ENCODE measurements at regions not wholly inside any gene's neighbourhood (a gene's known extent, or its start where the extent isn't known, plus 50 kb on each side); places are given as distances from the start of the nearest gene placed in this dataset.
A peak's percentile ranks its signal among the peaks of the same experiment; 100 is the strongest.

GRCh38 chr6:139776041-139776440, 401.6 kb upstream of the CITED2 start:
- H3K9me3 Mint-ChIP-seq: no peaks in the 10 kb centered on the region
- no peaks in the 10 kb centered on the region for H3K4me1 Mint-ChIP-seq
- no peak overlapping the region for H3K27ac Mint-ChIP-seq
- H3K36me3 Mint-ChIP-seq: no peaks in the 10 kb centered on the region
- H3K27me3 Mint-ChIP-seq: peaks cover 5% of the 10 kb centered on the region
- no peak for DNase-seq
- H3K4me3 Mint-ChIP-seq: no peak overlapping the region

DNA sequence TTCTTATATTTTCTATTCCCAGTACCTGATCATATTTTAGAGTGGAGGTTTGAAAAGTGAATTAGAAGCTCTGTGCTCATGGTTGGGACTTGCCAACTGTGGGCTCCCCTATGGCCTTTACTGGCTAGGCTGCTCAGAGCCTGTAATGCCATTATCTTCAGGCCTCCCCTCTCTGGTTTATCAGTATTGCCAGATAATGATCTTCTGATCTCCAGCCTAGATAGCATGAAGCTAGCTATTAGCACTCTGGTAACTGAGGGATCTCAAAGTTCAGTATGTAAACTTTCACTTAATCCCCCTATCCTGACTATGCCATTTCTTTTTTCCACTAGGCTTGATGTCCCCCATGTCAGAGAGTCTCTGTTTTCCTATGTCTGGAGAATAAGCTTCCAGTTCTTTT, 393.7 kb upstream of the CITED2 start:
- Mint-ChIP-seq H3K36me3 (peaks cover 2% of the 10 kb centered on the region), H3K27me3 (no peaks in the 10 kb centered on the region), H3K9me3 (peaks cover 1% of the 10 kb centered on the region), H3K4me3 (no peak overlapping the region), H3K27ac (no peak overlapping the region), H3K4me1 (peaks cover 21% of the 10 kb centered on the region)
- no peak for DNase-seq

DNA sequence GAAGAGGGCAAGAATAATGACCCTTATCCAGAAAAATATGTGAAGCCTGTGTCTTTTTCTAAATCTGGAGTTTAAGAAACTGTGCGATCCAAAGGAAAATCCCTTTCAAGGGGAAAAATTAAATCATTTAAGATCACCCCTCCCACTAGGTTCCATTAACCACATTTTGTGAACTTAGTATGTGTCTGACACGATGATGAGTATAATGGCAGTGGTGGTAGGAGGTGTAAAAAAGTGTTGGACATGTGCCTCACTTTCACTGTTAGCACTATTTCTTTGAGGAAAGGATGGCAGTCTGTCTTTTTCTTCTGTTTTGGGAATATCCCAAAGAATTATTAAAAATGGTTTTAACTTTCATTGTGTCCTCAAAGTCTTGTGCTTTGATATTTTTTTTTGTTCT, 392.3 kb upstream of the CITED2 start:
- DNase-seq: no peak
- no peak overlapping the region for H3K27ac Mint-ChIP-seq
- peaks cover 2% of the 10 kb centered on the region for H3K36me3 Mint-ChIP-seq
- peaks cover 1% of the 10 kb centered on the region for H3K9me3 Mint-ChIP-seq
- no peaks in the 10 kb centered on the region for H3K27me3 Mint-ChIP-seq
- no peak overlapping the region for H3K4me3 Mint-ChIP-seq
- peaks cover 21% of the 10 kb centered on the region for H3K4me1 Mint-ChIP-seq

GRCh38 chr6:139765825-139766285, 391.4 kb upstream of the CITED2 start:
- H3K27me3 Mint-ChIP-seq: no peaks in the 10 kb centered on the region
- no peak overlapping the region for H3K4me3 Mint-ChIP-seq
- no peak for DNase-seq
- peaks cover 21% of the 10 kb centered on the region for H3K4me1 Mint-ChIP-seq
- H3K9me3 Mint-ChIP-seq: peaks cover 1% of the 10 kb centered on the region
- peaks cover 2% of the 10 kb centered on the region for H3K36me3 Mint-ChIP-seq
- peak overlapping the region; percentile 46 for H3K27ac Mint-ChIP-seq

DNA sequence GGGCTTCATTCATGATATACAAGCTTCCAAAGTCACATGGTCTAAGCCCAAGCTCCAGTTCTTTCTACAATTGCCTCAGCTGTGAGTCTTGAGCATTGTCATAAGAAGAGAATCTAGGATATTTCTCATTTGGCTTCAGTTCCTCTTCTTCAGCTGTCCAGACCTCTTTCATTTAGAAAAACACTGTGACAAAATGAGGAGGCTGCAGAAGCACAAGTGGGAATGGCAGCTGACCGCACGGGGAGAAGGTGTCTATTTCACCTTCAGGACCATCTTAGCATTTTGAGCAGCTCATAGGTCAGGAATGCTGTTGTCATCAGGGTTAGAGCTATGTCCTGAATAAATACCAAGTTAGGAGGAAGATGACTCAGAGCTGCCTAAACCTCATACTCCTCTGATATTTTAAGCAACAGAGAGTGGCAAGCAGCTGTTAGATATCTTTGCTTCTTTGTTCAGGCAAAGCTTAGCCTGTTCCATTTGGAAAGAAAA, 390.1 kb upstream of the CITED2 start:
- Mint-ChIP-seq H3K4me1 (peaks cover 21% of the 10 kb centered on the region), H3K4me3 (no peak overlapping the region), H3K36me3 (peaks cover 2% of the 10 kb centered on the region), H3K27ac (peak overlapping the region; percentile 36), H3K27me3 (no peaks in the 10 kb centered on the region), H3K9me3 (peaks cover 1% of the 10 kb centered on the region)
- DNase-seq: no peak

GRCh38 chr6:139763468-139764210, 389.2 kb upstream of the CITED2 start:
- no peak overlapping the region for H3K4me3 Mint-ChIP-seq
- peaks cover 2% of the 10 kb centered on the region for H3K36me3 Mint-ChIP-seq
- H3K4me1 Mint-ChIP-seq: peaks cover 21% of the 10 kb centered on the region
- peak overlapping the region; percentile 36 for H3K27ac Mint-ChIP-seq
- H3K27me3 Mint-ChIP-seq: no peaks in the 10 kb centered on the region
- DNase-seq: no peak
- H3K9me3 Mint-ChIP-seq: peaks cover 1% of the 10 kb centered on the region

- H3K4me3 Mint-ChIP-seq: no peak overlapping the region
- no peaks in the 10 kb centered on the region for H3K27me3 Mint-ChIP-seq
- DNase-seq: no peak
- H3K9me3 Mint-ChIP-seq: peaks cover 1% of the 10 kb centered on the region
- H3K4me1 Mint-ChIP-seq: peaks cover 21% of the 10 kb centered on the region
- H3K36me3 Mint-ChIP-seq: peaks cover 2% of the 10 kb centered on the region
- H3K27ac Mint-ChIP-seq: no peak overlapping the region
Observed at GRCh38 chr6:139762587-139763031, 388.2 kb upstream of the CITED2 start.

GRCh38 chr6:139760128-139760527, 385.7 kb upstream of the CITED2 start:
- Mint-ChIP-seq H3K4me1 (peaks cover 12% of the 10 kb centered on the region), H3K9me3 (no peaks in the 10 kb centered on the region), H3K36me3 (no peaks in the 10 kb centered on the region), H3K4me3 (no peak overlapping the region), H3K27ac (no peak overlapping the region), H3K27me3 (no peaks in the 10 kb centered on the region)
- DNase-seq: no peak

DNA sequence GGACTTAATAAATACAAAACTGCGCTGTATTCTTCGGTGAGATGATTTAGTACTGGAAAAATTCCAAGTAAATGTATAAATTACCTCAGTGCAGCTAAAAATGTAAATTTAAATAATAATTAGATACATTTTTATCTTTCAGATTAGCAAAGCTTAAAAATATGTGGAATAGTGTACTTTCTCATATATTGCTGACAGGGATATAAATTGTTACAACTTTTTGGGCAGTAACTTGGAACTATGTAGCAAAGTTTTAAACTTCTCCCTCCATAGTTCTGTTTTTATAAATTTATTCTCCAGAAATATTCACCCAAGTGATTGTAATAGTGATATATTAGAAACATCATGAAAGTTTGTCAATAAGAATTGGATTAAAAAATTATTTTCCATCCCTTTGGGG, 384.6 kb upstream of the CITED2 start:
- H3K9me3 Mint-ChIP-seq: no peaks in the 10 kb centered on the region
- H3K4me1 Mint-ChIP-seq: peaks cover 4% of the 10 kb centered on the region
- H3K27ac Mint-ChIP-seq: no peak overlapping the region
- no peaks in the 10 kb centered on the region for H3K36me3 Mint-ChIP-seq
- no peak overlapping the region for H3K4me3 Mint-ChIP-seq
- DNase-seq: no peak
- H3K27me3 Mint-ChIP-seq: peaks cover 3% of the 10 kb centered on the region

GRCh38 chr6:139758209-139758611, 383.8 kb upstream of the CITED2 start:
- H3K27ac Mint-ChIP-seq: no peak overlapping the region
- no peaks in the 10 kb centered on the region for H3K36me3 Mint-ChIP-seq
- H3K4me1 Mint-ChIP-seq: no peaks in the 10 kb centered on the region
- peaks cover 3% of the 10 kb centered on the region for H3K27me3 Mint-ChIP-seq
- no peak for DNase-seq
- H3K4me3 Mint-ChIP-seq: no peak overlapping the region
- no peaks in the 10 kb centered on the region for H3K9me3 Mint-ChIP-seq

DNA sequence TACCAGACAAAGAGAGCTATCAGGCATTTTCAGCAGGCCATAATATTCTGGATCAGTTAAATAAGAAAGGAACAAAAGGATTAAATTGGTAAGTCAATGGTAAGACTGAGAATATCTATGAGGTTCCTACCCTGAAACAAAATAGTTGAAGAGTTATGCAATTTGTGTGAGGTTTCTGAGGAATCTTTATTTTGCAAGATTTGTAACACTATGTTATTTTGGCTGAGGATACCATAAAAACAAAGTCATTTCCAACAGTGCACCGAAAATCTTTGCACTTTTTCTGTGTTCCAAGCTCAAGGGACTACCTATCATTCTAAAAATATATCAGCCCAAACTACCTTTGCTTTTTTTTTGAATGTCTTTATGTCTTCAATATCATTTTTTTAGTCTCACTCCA, 383.3 kb upstream of the CITED2 start:
- DNase-seq: no peak
- peaks cover 3% of the 10 kb centered on the region for H3K27me3 Mint-ChIP-seq
- no peaks in the 10 kb centered on the region for H3K36me3 Mint-ChIP-seq
- no peaks in the 10 kb centered on the region for H3K4me1 Mint-ChIP-seq
- H3K27ac Mint-ChIP-seq: no peak overlapping the region
- H3K4me3 Mint-ChIP-seq: no peak overlapping the region
- H3K9me3 Mint-ChIP-seq: no peaks in the 10 kb centered on the region

DNA sequence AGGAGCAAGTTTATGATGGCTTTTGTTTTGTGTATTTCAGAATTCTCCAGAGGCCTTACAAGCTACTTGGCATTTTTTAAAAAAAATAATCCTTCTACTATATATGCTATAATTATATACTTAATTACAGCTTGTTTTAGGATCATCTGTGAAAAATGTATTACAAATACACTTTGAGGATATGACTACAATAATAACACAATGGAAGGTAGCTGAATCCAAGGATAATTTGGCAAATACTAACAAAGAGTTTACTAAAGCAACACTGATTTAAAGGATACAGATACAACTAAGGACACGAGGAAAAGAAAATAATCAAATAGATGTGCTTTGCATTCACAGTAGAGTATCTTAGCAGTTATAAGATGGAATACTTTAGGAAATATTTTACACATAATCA, 381.9 kb upstream of the CITED2 start:
- Mint-ChIP-seq H3K27me3 (peaks cover 3% of the 10 kb centered on the region), H3K4me1 (no peaks in the 10 kb centered on the region), H3K36me3 (no peaks in the 10 kb centered on the region), H3K27ac (no peak overlapping the region), H3K9me3 (no peaks in the 10 kb centered on the region), H3K4me3 (no peak overlapping the region)
- DNase-seq: no peak

- no peak overlapping the region for H3K4me3 Mint-ChIP-seq
- H3K4me1 Mint-ChIP-seq: no peaks in the 10 kb centered on the region
- H3K36me3 Mint-ChIP-seq: no peaks in the 10 kb centered on the region
- H3K27ac Mint-ChIP-seq: no peak overlapping the region
- no peaks in the 10 kb centered on the region for H3K9me3 Mint-ChIP-seq
- no peak for DNase-seq
- H3K27me3 Mint-ChIP-seq: peaks cover 3% of the 10 kb centered on the region
Observed at GRCh38 chr6:139754898-139755775, 380.7 kb upstream of the CITED2 start.

- Mint-ChIP-seq H3K4me3 (no peak overlapping the region), H3K9me3 (no peaks in the 10 kb centered on the region), H3K36me3 (no peaks in the 10 kb centered on the region), H3K4me1 (no peaks in the 10 kb centered on the region), H3K27me3 (peaks cover 3% of the 10 kb centered on the region), H3K27ac (no peak overlapping the region)
- no peak for DNase-seq
Observed at GRCh38 chr6:139753198-139753861, 378.9 kb upstream of the CITED2 start.

- Mint-ChIP-seq H3K36me3 (no peaks in the 10 kb centered on the region), H3K9me3 (no peaks in the 10 kb centered on the region), H3K4me3 (no peak overlapping the region), H3K4me1 (no peaks in the 10 kb centered on the region), H3K27ac (no peak overlapping the region), H3K27me3 (peaks cover 3% of the 10 kb centered on the region)
- DNase-seq: no peak
Observed at GRCh38 chr6:139752086-139752485, 377.6 kb upstream of the CITED2 start.
